Panc1 (cell line): ENCODE measurements at regions not wholly inside any gene's neighbourhood (a gene's known extent, or its start where the extent isn't known, plus 50 kb on each side); places are given as distances from the start of the nearest gene placed in this dataset.

Source experiments
- POLR2AphosphoS5 ChIP-seq: IDR thresholded peaks from 2 replicates; pipeline ENCODE4 v1.6.1; 2012; ENCODE audit warnings: mild to moderate bottlenecking, low read depth, low read length, moderate library complexity
- SIN3A ChIP-seq: IDR thresholded peaks from 2 replicates; pipeline ENCODE4 v1.6.1; 2012; ENCODE audit warnings: low read depth, mild to moderate bottlenecking, low read length, moderate library complexity, borderline replicate concordance; ENCODE audit not compliant: insufficient read depth
- TCF7L2 ChIP-seq: IDR thresholded peaks from 2 replicates; pipeline ENCODE4 v1.6.1; 2011; ENCODE audit warnings: mild to moderate bottlenecking, low read depth, low read length, inconsistent platforms
- TF ChIP-seq, protein P1 (sequence below): fragments of 450-650 bp; IDR thresholded peaks from 2 replicates; pipeline ENCODE4 v1.5.1; 2017; ENCODE audit warnings: mild to moderate bottlenecking
- TF ChIP-seq, protein P2 (sequence below), 2 experiments: IDR thresholded peaks; 2 replicates each; pipeline ENCODE4 v1.6.1; 2011 to 2012; ENCODE audit warnings: low read depth in 2 of 2, control low read depth in 1 of 2, low read length in 1 of 2, mild to moderate bottlenecking in 1 of 2, moderate library complexity in 1 of 2; ENCODE audit not compliant: insufficient read depth in 1 of 2

DNA sequence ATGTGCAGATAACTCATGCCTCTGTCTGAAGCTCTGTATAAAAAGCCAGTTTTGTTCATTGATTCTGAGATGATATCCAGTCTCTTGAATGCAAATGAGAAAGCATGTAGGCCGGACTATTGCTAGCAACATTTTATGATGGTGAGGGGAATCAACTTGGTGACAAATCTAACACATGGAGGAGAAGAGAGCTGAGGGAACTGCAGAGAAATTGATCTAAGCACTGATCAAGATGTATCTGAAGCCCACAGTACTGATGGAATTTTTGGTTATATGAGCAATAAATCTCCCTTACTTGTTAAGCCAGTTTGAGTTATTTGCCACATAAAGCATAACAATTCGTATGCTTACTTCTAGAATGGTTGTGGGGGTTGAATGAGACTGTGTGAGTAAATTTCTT lies 295.6 kb upstream of the DDHD1 start:
- TF ChIP-seq POLR2AphosphoS5 (no peak), SIN3A (no peak), TCF7L2 (no peak)
- TF ChIP-seq, protein P1, sequence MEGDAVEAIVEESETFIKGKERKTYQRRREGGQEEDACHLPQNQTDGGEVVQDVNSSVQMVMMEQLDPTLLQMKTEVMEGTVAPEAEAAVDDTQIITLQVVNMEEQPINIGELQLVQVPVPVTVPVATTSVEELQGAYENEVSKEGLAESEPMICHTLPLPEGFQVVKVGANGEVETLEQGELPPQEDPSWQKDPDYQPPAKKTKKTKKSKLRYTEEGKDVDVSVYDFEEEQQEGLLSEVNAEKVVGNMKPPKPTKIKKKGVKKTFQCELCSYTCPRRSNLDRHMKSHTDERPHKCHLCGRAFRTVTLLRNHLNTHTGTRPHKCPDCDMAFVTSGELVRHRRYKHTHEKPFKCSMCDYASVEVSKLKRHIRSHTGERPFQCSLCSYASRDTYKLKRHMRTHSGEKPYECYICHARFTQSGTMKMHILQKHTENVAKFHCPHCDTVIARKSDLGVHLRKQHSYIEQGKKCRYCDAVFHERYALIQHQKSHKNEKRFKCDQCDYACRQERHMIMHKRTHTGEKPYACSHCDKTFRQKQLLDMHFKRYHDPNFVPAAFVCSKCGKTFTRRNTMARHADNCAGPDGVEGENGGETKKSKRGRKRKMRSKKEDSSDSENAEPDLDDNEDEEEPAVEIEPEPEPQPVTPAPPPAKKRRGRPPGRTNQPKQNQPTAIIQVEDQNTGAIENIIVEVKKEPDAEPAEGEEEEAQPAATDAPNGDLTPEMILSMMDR, result no peak
- TF ChIP-seq, protein P2, sequence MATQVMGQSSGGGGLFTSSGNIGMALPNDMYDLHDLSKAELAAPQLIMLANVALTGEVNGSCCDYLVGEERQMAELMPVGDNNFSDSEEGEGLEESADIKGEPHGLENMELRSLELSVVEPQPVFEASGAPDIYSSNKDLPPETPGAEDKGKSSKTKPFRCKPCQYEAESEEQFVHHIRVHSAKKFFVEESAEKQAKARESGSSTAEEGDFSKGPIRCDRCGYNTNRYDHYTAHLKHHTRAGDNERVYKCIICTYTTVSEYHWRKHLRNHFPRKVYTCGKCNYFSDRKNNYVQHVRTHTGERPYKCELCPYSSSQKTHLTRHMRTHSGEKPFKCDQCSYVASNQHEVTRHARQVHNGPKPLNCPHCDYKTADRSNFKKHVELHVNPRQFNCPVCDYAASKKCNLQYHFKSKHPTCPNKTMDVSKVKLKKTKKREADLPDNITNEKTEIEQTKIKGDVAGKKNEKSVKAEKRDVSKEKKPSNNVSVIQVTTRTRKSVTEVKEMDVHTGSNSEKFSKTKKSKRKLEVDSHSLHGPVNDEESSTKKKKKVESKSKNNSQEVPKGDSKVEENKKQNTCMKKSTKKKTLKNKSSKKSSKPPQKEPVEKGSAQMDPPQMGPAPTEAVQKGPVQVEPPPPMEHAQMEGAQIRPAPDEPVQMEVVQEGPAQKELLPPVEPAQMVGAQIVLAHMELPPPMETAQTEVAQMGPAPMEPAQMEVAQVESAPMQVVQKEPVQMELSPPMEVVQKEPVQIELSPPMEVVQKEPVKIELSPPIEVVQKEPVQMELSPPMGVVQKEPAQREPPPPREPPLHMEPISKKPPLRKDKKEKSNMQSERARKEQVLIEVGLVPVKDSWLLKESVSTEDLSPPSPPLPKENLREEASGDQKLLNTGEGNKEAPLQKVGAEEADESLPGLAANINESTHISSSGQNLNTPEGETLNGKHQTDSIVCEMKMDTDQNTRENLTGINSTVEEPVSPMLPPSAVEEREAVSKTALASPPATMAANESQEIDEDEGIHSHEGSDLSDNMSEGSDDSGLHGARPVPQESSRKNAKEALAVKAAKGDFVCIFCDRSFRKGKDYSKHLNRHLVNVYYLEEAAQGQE (IDR thresholded peaks at IDR 0.05; ENCODE audit: insufficient read depth in 1 of 2, low read depth in 2 of 2, low read length in 1 of 2), result no peak
